GM23338 (cell line): ENCODE measurements at regions not wholly inside any gene's neighbourhood (a gene's known extent, or its start where the extent isn't known, plus 50 kb on each side); places are given as distances from the start of the nearest gene placed in this dataset.
A peak's percentile ranks its signal among the peaks of the same experiment; 100 is the strongest.

Experiments
- ATAC-seq: fragments of 200-7000 bp; cut with Tn5 transposase; 3 replicates; pipeline ENCODE4 v1.9.1; 2020
- DNase-seq: peaks from one replicate; pipeline ENCODE4 v3.0.0-alpha.2; 2015; ENCODE audit warnings: low spot score
- H2AFZ ChIP-seq: fragments of 200-600 bp; sonication (generic); 2 replicates; pipeline ENCODE4 v1.8.0; 2016; ENCODE audit warnings: antibody characterized with exemption, mild to moderate bottlenecking, moderate library complexity
- H3F3A ChIP-seq: fragments of 200-600 bp; sonication (generic); replicated peaks from 2 replicates; pipeline ENCODE4 v1.8.0; 2017; ENCODE audit warnings: antibody characterized with exemption, mixed run types, low read depth
- H3K27ac ChIP-seq: fragments of 200-600 bp; sonication (generic); 2 replicates; pipeline ENCODE4 v1.6.1; 2016; ENCODE audit warnings: low read depth
- H3K27me3 ChIP-seq: fragments of 200-600 bp; sonication (generic); 2 replicates; pipeline ENCODE4 v1.8.0; 2016; ENCODE audit warnings: mild to moderate bottlenecking, mixed run types, moderate library complexity; ENCODE audit not compliant: insufficient read depth
- H3K36me3 ChIP-seq: fragments of 200-600 bp; sonication (generic); 2 replicates; pipeline ENCODE4 v1.8.0; 2016; ENCODE audit warnings: mild to moderate bottlenecking; ENCODE audit not compliant: insufficient read depth
- H3K4me1 ChIP-seq: fragments of 200-600 bp; sonication (generic); 2 replicates; pipeline ENCODE4 v1.8.0; 2016; ENCODE audit warnings: mild to moderate bottlenecking, moderate library complexity; ENCODE audit not compliant: insufficient read depth
- H3K4me2 ChIP-seq: fragments of 200-600 bp; sonication (generic); 2 replicates; pipeline ENCODE4 v1.7.1; 2017; ENCODE audit warnings: mixed run types
- H3K4me3 ChIP-seq: fragments of 200-600 bp; sonication (generic); 2 replicates; pipeline ENCODE4 v1.6.1; 2016; ENCODE audit warnings: mixed run types
- H3K79me2 ChIP-seq: fragments of 200-600 bp; sonication (generic); replicated peaks from 2 replicates; pipeline ENCODE4 v1.8.0; 2017; ENCODE audit warnings: mild to moderate bottlenecking; ENCODE audit not compliant: insufficient read depth
- H3K9me2 ChIP-seq: fragments of 200-600 bp; sonication (generic); 2 replicates; pipeline ENCODE4 v1.8.0; 2017; ENCODE audit not compliant: insufficient read depth
- H4K20me1 ChIP-seq: fragments of 200-600 bp; sonication (generic); replicated peaks from 2 replicates; pipeline ENCODE4 v1.8.0; 2017; ENCODE audit warnings: mild to moderate bottlenecking; ENCODE audit not compliant: insufficient read depth
- H3K27ac Mint-ChIP-seq: 2 replicates; pipeline ENCODE4 v1.8.0; 2020; ENCODE audit warnings: inconsistent platforms, mild to moderate bottlenecking, moderate library complexity, mixed read lengths
- H3K27me3 Mint-ChIP-seq: 3 replicates; pipeline ENCODE4 v1.8.0; 2022; ENCODE audit warnings: low read depth, mild to moderate bottlenecking, moderate library complexity, mixed read lengths, inconsistent platforms; ENCODE audit not compliant: insufficient read depth, poor library complexity
- H3K36me3 Mint-ChIP-seq: 3 replicates; pipeline ENCODE4 v1.8.0; 2021; ENCODE audit warnings: low read depth, mild to moderate bottlenecking, inconsistent platforms, moderate library complexity, mixed read lengths
- H3K4me1 Mint-ChIP-seq: 3 replicates; pipeline ENCODE4 v1.8.0; 2020; ENCODE audit warnings: mild to moderate bottlenecking, inconsistent platforms, mixed read lengths
- H3K4me3 Mint-ChIP-seq: 3 replicates; pipeline ENCODE4 v1.8.0; 2021; ENCODE audit warnings: moderate library complexity, mild to moderate bottlenecking, inconsistent platforms, mixed read lengths
- H3K9me3 Mint-ChIP-seq: 3 replicates; pipeline ENCODE4 v1.8.0; 2020; ENCODE audit warnings: moderate library complexity, mild to moderate bottlenecking, inconsistent platforms, mixed read lengths
- CREB1 ChIP-seq: fragments of 250-450 bp; sonication (Bioruptor Pico); IDR thresholded peaks from 2 replicates; pipeline ENCODE4 v1.5.0; 2020; ENCODE audit warnings: low read depth, mild to moderate bottlenecking, moderate library complexity
- CTCF ChIP-seq, 2 experiments: fragments of 200-600 bp in 1 of 2; sonication (generic) in 1 of 2; conservative IDR thresholded peaks; 2 replicates each; pipeline versions ENCODE4 v1.5.1 to v1.6.1; 2016 to 2017; ENCODE audit warnings: antibody characterized with exemption in 2 of 2, low read depth in 2 of 2, mild to moderate bottlenecking in 2 of 2, moderate library complexity in 1 of 2
- ETS1 ChIP-seq: IDR thresholded peaks from 2 replicates; pipeline ENCODE4 v1.6.1; 2016; ENCODE audit warnings: antibody characterized with exemption
- EZH2 ChIP-seq: fragments of 200-600 bp; sonication (generic); IDR thresholded peaks from one replicate; pipeline ENCODE4 v1.8.0; 2017; ENCODE audit warnings: antibody characterized with exemption, mild to moderate bottlenecking, low read depth; ENCODE audit not compliant: unreplicated experiment
- EZH2phosphoT487 ChIP-seq: fragments of 200-600 bp; sonication (generic); IDR thresholded peaks from one replicate; pipeline ENCODE4 v1.8.1; 2018; ENCODE audit warnings: antibody characterized with exemption; ENCODE audit not compliant: unreplicated experiment
- JUNB ChIP-seq: IDR thresholded peaks from one replicate; pipeline ENCODE4 v1.6.1; 2016; ENCODE audit warnings: antibody characterized with exemption; ENCODE audit not compliant: unreplicated experiment
- NANOG ChIP-seq: IDR thresholded peaks from 2 replicates; pipeline ENCODE4 v1.6.1; 2016; ENCODE audit warnings: antibody characterized with exemption, borderline replicate concordance
- POLR2AphosphoS5 ChIP-seq: IDR thresholded peaks from 2 replicates; pipeline ENCODE4 v1.6.1; 2016; ENCODE audit warnings: antibody characterized with exemption, low read depth
- REST ChIP-seq: IDR thresholded peaks from one replicate; pipeline ENCODE4 v1.6.1; 2018; ENCODE audit warnings: antibody characterized with exemption; ENCODE audit not compliant: unreplicated experiment
- STAT1 ChIP-seq: IDR thresholded peaks from one replicate; pipeline ENCODE4 v1.6.1; 2016; ENCODE audit warnings: antibody characterized with exemption; ENCODE audit not compliant: unreplicated experiment
- ZNF114 ChIP-seq: fragments of 250-450 bp; sonication (Bioruptor Pico); IDR thresholded peaks from 2 replicates; pipeline ENCODE4 v1.5.0; 2020; ENCODE audit warnings: mild to moderate bottlenecking, moderate library complexity
- ZNF331 ChIP-seq: fragments of 250-450 bp; sonication (Bioruptor Pico); IDR thresholded peaks from 2 replicates; pipeline ENCODE4 v1.5.0; 2020; ENCODE audit warnings: low read depth, mild to moderate bottlenecking, moderate library complexity
- ZNF462 ChIP-seq: fragments of 250-450 bp; sonication (Bioruptor Pico); IDR thresholded peaks from 2 replicates; pipeline ENCODE4 v1.5.0; 2020; ENCODE audit warnings: mild to moderate bottlenecking, moderate library complexity

- H3K27me3 Mint-ChIP-seq = no peaks in the 10 kb centered on the region
- DNase-seq = no peak
- no peak overlapping the region for H3K4me3 Mint-ChIP-seq
- no peaks in the 10 kb centered on the region for H4K20me1 ChIP-seq
- H3K4me3 ChIP-seq = no peak overlapping the region
- no peaks in the 10 kb centered on the region for H3K9me3 Mint-ChIP-seq
- no peak overlapping the region for H3K4me2 ChIP-seq
- TF ChIP-seq NANOG (no peak), CREB1 (no peak), EZH2phosphoT487 (no peak), ZNF331 (CRISPR knock-in tag) (no peak), ZNF462 (no peak), POLR2AphosphoS5 (no peak), ETS1 (no peak), STAT1 (no peak), EZH2 (no peak), CTCF (conservative IDR thresholded peaks at IDR 0.05; ENCODE audit: low read depth in 2 of 2) (no peak), JUNB (no peak), REST (no peak), ZNF114 (no peak)
- H3K36me3 ChIP-seq = no peaks in the 10 kb centered on the region
- peak overlapping the region; percentile 47; the same call in 1 of the 2 replicates for H3K27ac Mint-ChIP-seq
- no peak overlapping the region for H3K27ac ChIP-seq
- ATAC-seq = no peak
- H3K9me2 ChIP-seq = peaks cover 5% of the 10 kb centered on the region; the same call in 1 of the 2 replicates
- H3K4me1 ChIP-seq = no peaks in the 10 kb centered on the region
- no peaks in the 10 kb centered on the region; the same call in 2 of the 3 replicates for H3K36me3 Mint-ChIP-seq
- H3K4me1 Mint-ChIP-seq = peaks cover 19% of the 10 kb centered on the region; the same call in 2 of the 3 replicates
- H3K79me2 ChIP-seq = no peaks in the 10 kb centered on the region
- peaks cover 5% of the 10 kb centered on the region; the same call in 1 of the 2 replicates for H3K27me3 ChIP-seq
- peak overlapping the region; percentile 93 for H2AFZ ChIP-seq
- H3F3A ChIP-seq = no peaks in the 10 kb centered on the region
Observed at GRCh38 chr9:23543419-23543818, 282.6 kb downstream of the ELAVL2 start.
